Liver (tissue), 8 donors: ENCODE measurements at regions not wholly inside any gene's neighbourhood (a gene's known extent, or its start where the extent isn't known, plus 50 kb on each side); places are given as distances from the start of the nearest gene placed in this dataset.

Experiments
- DNase-seq: peaks from one replicate; pipeline ENCODE4 v3.0.0-alpha.2; 2017; ENCODE audit warnings: low spot score
- H3K27ac ChIP-seq, 2 donors: one replicate each; pipeline ENCODE4 v1.7.0; 2013; ENCODE audit warnings: inconsistent platforms in 2 of 2, low read length in 2 of 2, control low read depth in 1 of 2, low read depth in 1 of 2, mild to moderate bottlenecking in 1 of 2
- H3K27me3 ChIP-seq, 4 donors: one replicate each; pipeline versions ENCODE4 v1.6.1 to v1.7.0; 2013; ENCODE audit warnings: low read length in 3 of 4, inconsistent platforms in 1 of 4, mild to moderate bottlenecking in 1 of 4, moderate library complexity in 1 of 4; ENCODE audit not compliant: control insufficient read depth in 4 of 4, insufficient read depth in 4 of 4
- H3K36me3 ChIP-seq, 4 donors: one replicate each; pipeline versions ENCODE4 v1.6.1 to v1.7.0; 2013; ENCODE audit warnings: low read length in 3 of 4, mild to moderate bottlenecking in 3 of 4, low read depth in 1 of 4, moderate library complexity in 1 of 4; ENCODE audit not compliant: control insufficient read depth in 4 of 4, insufficient read depth in 3 of 4
- H3K4me1 ChIP-seq, 4 donors: one replicate each; pipeline versions ENCODE4 v1.6.1 to v1.7.0; 2013; ENCODE audit warnings: low read length in 3 of 4, mild to moderate bottlenecking in 3 of 4, moderate library complexity in 1 of 4; ENCODE audit not compliant: control insufficient read depth in 4 of 4, insufficient read depth in 4 of 4
- H3K4me3 ChIP-seq, 3 donors: one replicate each; pipeline versions ENCODE4 v1.6.1 to v1.7.0; 2013; ENCODE audit warnings: low read length in 3 of 3, control low read depth in 1 of 3, low read depth in 1 of 3, mild to moderate bottlenecking in 1 of 3
- H3K9ac ChIP-seq, 2 donors: one replicate each; pipeline ENCODE4 v1.7.0; 2013; ENCODE audit warnings: low read length in 2 of 2, mild to moderate bottlenecking in 2 of 2, moderate library complexity in 2 of 2, control low read depth in 1 of 2, low read depth in 1 of 2
- H3K9me3 ChIP-seq, 4 donors: one replicate each; pipeline versions ENCODE4 v1.6.1 to v1.7.0; 2013; ENCODE audit warnings: low read length in 3 of 4; ENCODE audit not compliant: control insufficient read depth in 4 of 4
- EGR1 ChIP-seq, 2 donors: IDR thresholded peaks; 2 replicates each; pipeline ENCODE4 v1.6.1; 2016 to 2018; ENCODE audit warnings: antibody characterized with exemption in 2 of 2, low read depth in 2 of 2
- FOXA1 ChIP-seq: IDR thresholded peaks from 2 replicates; pipeline ENCODE4 v1.6.1; 2016; ENCODE audit warnings: antibody characterized with exemption
- FOXA2 ChIP-seq: IDR thresholded peaks from 2 replicates; pipeline ENCODE4 v1.6.1; 2016; ENCODE audit warnings: antibody characterized with exemption
- GABPA ChIP-seq, 2 donors: IDR thresholded peaks in 1 of 2; conservative IDR thresholded peaks in 1 of 2; 2 replicates each; pipeline ENCODE4 v1.6.1; 2016; ENCODE audit warnings: antibody characterized with exemption in 2 of 2, mild to moderate bottlenecking in 1 of 2, moderate library complexity in 1 of 2
- HNF4G ChIP-seq: IDR thresholded peaks from 2 replicates; pipeline ENCODE4 v1.6.1; 2016; ENCODE audit warnings: antibody characterized with exemption
- JUND ChIP-seq, 2 donors: IDR thresholded peaks; 2 replicates each; pipeline ENCODE4 v1.6.1; 2016; ENCODE audit warnings: antibody characterized with exemption in 2 of 2
- NR2F2 ChIP-seq: IDR thresholded peaks from 2 replicates; pipeline ENCODE4 v1.6.1; 2016; ENCODE audit warnings: antibody characterized with exemption
- RAD21 ChIP-seq, 2 donors: IDR thresholded peaks; 2 replicates each; pipeline ENCODE4 v1.6.1; 2016; ENCODE audit warnings: antibody characterized with exemption in 2 of 2, mild to moderate bottlenecking in 2 of 2
- RXRA ChIP-seq, 2 donors: IDR thresholded peaks; 2 replicates each; pipeline ENCODE4 v1.6.1; 2017 to 2018; ENCODE audit warnings: antibody characterized with exemption in 2 of 2, mild to moderate bottlenecking in 1 of 2
- SP1 ChIP-seq: IDR thresholded peaks from 2 replicates; pipeline ENCODE4 v1.6.1; 2018; ENCODE audit warnings: antibody characterized with exemption, mild to moderate bottlenecking
- TAF1 ChIP-seq: conservative IDR thresholded peaks from 2 replicates; pipeline ENCODE4 v1.6.1; 2016; ENCODE audit warnings: antibody characterized with exemption, mild to moderate bottlenecking
- YY1 ChIP-seq: IDR thresholded peaks from 2 replicates; pipeline ENCODE4 v1.6.1; 2016; ENCODE audit warnings: antibody characterized with exemption, mild to moderate bottlenecking
- WGBS: extraction: QIAGEN DNeasy Blood & Tissue Kit; methylation state at CpG from one replicate; pipeline ENCODE4 v1.1.7; 2013; 5-methylcytosine and 5-hydroxymethylcytosine counted together
- TF ChIP-seq, protein P1 (sequence below): IDR thresholded peaks from 2 replicates; pipeline ENCODE4 v1.6.1; 2016; ENCODE audit warnings: antibody characterized with exemption, mild to moderate bottlenecking
- TF ChIP-seq, protein P2 (sequence below): IDR thresholded peaks from 2 replicates; pipeline ENCODE4 v1.6.1; 2016; ENCODE audit warnings: antibody characterized with exemption
- TF ChIP-seq, protein P3 (sequence below): IDR thresholded peaks from 2 replicates; pipeline ENCODE4 v1.6.1; 2016; ENCODE audit warnings: antibody characterized with exemption
- TF ChIP-seq, protein P4 (sequence below): fragments of 150-350 bp; IDR thresholded peaks from 2 replicates; pipeline ENCODE4 v1.5.1; 2017; ENCODE audit warnings: improper control_type of control experiment, low read depth, low read length; ENCODE audit not compliant: missing input control
- TF ChIP-seq, protein P5 (sequence below): IDR thresholded peaks from 2 replicates; pipeline ENCODE4 v1.6.1; 2016; ENCODE audit warnings: antibody characterized with exemption
- donor health status: healthy.
- donor health status: healthy.
- donor health status: healthy.
- donor health status: healthy.
- donor health status: healthy.

DNA sequence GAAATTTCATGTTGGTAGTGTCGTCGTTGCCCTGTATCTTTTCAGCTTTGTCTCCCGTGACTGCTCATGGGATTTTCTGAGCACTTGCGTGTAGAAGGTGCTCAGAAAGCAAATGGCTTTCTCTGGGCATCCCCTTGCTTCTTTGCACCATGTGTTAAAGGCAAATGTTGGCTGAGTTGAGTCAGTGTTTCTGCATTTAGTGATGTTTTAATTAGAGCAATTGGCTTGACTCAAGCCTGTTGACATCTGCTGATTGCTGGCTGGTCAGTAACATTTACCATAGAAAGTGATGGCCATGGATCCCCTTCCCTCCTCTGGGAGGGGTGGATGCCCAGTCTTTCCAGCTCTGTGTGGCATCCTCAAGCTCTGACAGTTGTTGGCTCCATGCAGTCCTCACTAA is 187.2 kb upstream of the MPHOSPH6 start:
- Histone ChIP-seq H3K36me3 (no peaks in the 10 kb centered on the region), H3K9ac (no peak overlapping the region), H3K27me3 (peaks cover 0 to 2% (median 0%) of the 10 kb centered on the region in 4 donors), H3K4me1 (no peaks in the 10 kb centered on the region), H3K4me3 (no peak overlapping the region), H3K27ac (no peak overlapping the region), H3K9me3 (no peaks in the 10 kb centered on the region)
- no peak for DNase-seq
- WGBS = 82% methylated on average over 4 of the region's 4 CpGs
- TF ChIP-seq, protein P1, sequence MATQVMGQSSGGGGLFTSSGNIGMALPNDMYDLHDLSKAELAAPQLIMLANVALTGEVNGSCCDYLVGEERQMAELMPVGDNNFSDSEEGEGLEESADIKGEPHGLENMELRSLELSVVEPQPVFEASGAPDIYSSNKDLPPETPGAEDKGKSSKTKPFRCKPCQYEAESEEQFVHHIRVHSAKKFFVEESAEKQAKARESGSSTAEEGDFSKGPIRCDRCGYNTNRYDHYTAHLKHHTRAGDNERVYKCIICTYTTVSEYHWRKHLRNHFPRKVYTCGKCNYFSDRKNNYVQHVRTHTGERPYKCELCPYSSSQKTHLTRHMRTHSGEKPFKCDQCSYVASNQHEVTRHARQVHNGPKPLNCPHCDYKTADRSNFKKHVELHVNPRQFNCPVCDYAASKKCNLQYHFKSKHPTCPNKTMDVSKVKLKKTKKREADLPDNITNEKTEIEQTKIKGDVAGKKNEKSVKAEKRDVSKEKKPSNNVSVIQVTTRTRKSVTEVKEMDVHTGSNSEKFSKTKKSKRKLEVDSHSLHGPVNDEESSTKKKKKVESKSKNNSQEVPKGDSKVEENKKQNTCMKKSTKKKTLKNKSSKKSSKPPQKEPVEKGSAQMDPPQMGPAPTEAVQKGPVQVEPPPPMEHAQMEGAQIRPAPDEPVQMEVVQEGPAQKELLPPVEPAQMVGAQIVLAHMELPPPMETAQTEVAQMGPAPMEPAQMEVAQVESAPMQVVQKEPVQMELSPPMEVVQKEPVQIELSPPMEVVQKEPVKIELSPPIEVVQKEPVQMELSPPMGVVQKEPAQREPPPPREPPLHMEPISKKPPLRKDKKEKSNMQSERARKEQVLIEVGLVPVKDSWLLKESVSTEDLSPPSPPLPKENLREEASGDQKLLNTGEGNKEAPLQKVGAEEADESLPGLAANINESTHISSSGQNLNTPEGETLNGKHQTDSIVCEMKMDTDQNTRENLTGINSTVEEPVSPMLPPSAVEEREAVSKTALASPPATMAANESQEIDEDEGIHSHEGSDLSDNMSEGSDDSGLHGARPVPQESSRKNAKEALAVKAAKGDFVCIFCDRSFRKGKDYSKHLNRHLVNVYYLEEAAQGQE = no peak
- TF ChIP-seq SP1 = no peak
- no peak for TF ChIP-seq HNF4G
- TF ChIP-seq, protein P2, sequence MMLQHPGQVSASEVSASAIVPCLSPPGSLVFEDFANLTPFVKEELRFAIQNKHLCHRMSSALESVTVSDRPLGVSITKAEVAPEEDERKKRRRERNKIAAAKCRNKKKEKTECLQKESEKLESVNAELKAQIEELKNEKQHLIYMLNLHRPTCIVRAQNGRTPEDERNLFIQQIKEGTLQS = no peak
- no peak for TF ChIP-seq JUND (IDR thresholded peaks at IDR 0.05)
- TF ChIP-seq FOXA1 = no peak
- TF ChIP-seq EGR1 (IDR thresholded peaks at IDR 0.05; ENCODE audit: low read depth in 2 of 2) = no peak
- no peak for TF ChIP-seq NR2F2
- no peak for TF ChIP-seq RAD21 (IDR thresholded peaks at IDR 0.05)
- TF ChIP-seq, protein P3, sequence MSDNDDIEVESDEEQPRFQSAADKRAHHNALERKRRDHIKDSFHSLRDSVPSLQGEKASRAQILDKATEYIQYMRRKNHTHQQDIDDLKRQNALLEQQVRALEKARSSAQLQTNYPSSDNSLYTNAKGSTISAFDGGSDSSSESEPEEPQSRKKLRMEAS = no peak
- TF ChIP-seq, protein P4, sequence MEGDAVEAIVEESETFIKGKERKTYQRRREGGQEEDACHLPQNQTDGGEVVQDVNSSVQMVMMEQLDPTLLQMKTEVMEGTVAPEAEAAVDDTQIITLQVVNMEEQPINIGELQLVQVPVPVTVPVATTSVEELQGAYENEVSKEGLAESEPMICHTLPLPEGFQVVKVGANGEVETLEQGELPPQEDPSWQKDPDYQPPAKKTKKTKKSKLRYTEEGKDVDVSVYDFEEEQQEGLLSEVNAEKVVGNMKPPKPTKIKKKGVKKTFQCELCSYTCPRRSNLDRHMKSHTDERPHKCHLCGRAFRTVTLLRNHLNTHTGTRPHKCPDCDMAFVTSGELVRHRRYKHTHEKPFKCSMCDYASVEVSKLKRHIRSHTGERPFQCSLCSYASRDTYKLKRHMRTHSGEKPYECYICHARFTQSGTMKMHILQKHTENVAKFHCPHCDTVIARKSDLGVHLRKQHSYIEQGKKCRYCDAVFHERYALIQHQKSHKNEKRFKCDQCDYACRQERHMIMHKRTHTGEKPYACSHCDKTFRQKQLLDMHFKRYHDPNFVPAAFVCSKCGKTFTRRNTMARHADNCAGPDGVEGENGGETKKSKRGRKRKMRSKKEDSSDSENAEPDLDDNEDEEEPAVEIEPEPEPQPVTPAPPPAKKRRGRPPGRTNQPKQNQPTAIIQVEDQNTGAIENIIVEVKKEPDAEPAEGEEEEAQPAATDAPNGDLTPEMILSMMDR = no peak
- TF ChIP-seq, protein P5, sequence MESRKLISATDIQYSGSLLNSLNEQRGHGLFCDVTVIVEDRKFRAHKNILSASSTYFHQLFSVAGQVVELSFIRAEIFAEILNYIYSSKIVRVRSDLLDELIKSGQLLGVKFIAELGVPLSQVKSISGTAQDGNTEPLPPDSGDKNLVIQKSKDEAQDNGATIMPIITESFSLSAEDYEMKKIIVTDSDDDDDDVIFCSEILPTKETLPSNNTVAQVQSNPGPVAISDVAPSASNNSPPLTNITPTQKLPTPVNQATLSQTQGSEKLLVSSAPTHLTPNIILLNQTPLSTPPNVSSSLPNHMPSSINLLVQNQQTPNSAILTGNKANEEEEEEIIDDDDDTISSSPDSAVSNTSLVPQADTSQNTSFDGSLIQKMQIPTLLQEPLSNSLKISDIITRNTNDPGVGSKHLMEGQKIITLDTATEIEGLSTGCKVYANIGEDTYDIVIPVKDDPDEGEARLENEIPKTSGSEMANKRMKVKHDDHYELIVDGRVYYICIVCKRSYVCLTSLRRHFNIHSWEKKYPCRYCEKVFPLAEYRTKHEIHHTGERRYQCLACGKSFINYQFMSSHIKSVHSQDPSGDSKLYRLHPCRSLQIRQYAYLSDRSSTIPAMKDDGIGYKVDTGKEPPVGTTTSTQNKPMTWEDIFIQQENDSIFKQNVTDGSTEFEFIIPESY = no peak
- no peak for TF ChIP-seq RXRA (IDR thresholded peaks at IDR 0.05)
- TF ChIP-seq FOXA2 = no peak
- no peak for TF ChIP-seq YY1
- no peak for TF ChIP-seq GABPA (IDR thresholded peaks at IDR 0.05 in 1 of 2, conservative IDR thresholded peaks at IDR 0.05 in 1 of 2)
- TF ChIP-seq TAF1 = no peak

DNA sequence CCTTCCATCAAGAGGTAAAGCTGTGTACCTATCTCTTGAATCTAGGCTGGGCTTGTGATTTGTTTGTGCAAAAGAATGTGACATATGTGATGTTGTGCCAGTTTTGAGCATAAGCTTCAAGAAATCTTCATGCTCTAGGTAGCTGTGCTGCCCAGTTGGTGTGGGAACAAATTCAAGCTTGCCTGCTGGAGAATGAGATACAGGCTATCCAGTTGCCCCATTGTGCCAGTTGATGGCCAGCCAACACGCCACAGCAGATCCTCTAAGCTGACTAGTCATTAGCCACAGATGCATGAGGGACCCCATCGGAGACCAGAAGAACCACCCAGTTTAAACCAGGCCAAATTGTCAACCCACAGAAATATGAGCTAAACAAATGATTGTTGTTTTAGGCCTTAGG is 180.5 kb upstream of the MPHOSPH6 start:
- Histone ChIP-seq H3K27me3 (no peaks in the 10 kb centered on the region), H3K36me3 (no peaks in the 10 kb centered on the region), H3K4me1 (no peaks in the 10 kb centered on the region), H3K4me3 (no peak overlapping the region), H3K9ac (no peak overlapping the region), H3K9me3 (no peaks in the 10 kb centered on the region), H3K27ac (no peak overlapping the region)
- WGBS = 94% methylated on average over 2 of the region's 2 CpGs
- TF ChIP-seq RXRA (IDR thresholded peaks at IDR 0.05) (no peak), TAF1 (no peak)
- no peak for DNase-seq
